ENCODE measurements at regions not wholly inside any gene's neighbourhood (a gene's known extent, or its start where the extent isn't known, plus 50 kb on each side); places are given as distances from the start of the nearest gene placed in this dataset.

- Mint-ChIP-seq H3K4me1 (ENCODE audit: unreplicated experiment) (peaks cover 8% of the 10 kb centered on the region), H3K27me3 (no peaks in the 10 kb centered on the region), H3K27ac (no peak overlapping the region), H3K36me3 (no peaks in the 10 kb centered on the region), H3K9me3 (no peaks in the 10 kb centered on the region), H3K4me3 (no peak overlapping the region)
- TF ChIP-seq CTCF (conservative IDR thresholded peaks at IDR 0.05) = no peak
- no peak for DNase-seq (ENCODE audit: extremely low spot score, unreplicated experiment)
Measured at GRCh38 chr2:38474715-38475566, 97.9 kb upstream of the ATL2 start.

DNA sequence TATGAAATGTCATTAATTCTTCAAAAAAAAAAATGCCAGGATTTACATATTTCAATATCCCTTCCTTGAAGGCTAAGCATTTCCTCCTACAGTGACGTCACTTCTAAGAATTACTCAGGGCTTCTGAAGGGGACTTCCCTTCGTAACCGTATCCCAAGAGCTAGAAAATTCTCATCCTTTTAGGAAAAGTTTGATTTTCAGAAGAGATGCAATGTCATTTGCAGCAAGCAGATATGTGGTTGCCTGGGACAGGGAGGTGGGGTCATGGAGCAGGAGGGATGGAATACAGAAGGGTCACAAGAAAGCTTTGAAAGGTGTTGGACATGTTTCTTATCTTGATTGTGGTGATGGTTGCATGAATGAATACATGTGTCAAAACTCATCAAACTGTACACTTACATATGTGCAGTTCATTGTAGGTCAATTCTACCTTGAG, 97.0 kb upstream of the ATL2 start:
- no peak overlapping the region for H3K4me3 Mint-ChIP-seq
- H3K27ac Mint-ChIP-seq = no peak overlapping the region
- no peaks in the 10 kb centered on the region for H3K27me3 Mint-ChIP-seq
- H3K9me3 Mint-ChIP-seq = no peaks in the 10 kb centered on the region
- peaks cover 8% of the 10 kb centered on the region for H3K4me1 Mint-ChIP-seq (ENCODE audit: unreplicated experiment)
- TF ChIP-seq CTCF (conservative IDR thresholded peaks at IDR 0.05) = no peak
- no peak for DNase-seq (ENCODE audit: extremely low spot score, unreplicated experiment)
- no peaks in the 10 kb centered on the region for H3K36me3 Mint-ChIP-seq

- no peaks in the 10 kb centered on the region for H3K27me3 Mint-ChIP-seq
- H3K27ac Mint-ChIP-seq = no peak overlapping the region
- no peaks in the 10 kb centered on the region for H3K9me3 Mint-ChIP-seq
- DNase-seq (ENCODE audit: extremely low spot score, unreplicated experiment) = no peak
- TF ChIP-seq CTCF (conservative IDR thresholded peaks at IDR 0.05) = no peak
- H3K36me3 Mint-ChIP-seq = no peaks in the 10 kb centered on the region
- peaks cover 8% of the 10 kb centered on the region for H3K4me1 Mint-ChIP-seq (ENCODE audit: unreplicated experiment)
- H3K4me3 Mint-ChIP-seq = no peak overlapping the region
Measured at GRCh38 chr2:38473333-38474005, 96.4 kb upstream of the ATL2 start.

- H3K27me3 Mint-ChIP-seq = no peaks in the 10 kb centered on the region
- no peaks in the 10 kb centered on the region for H3K9me3 Mint-ChIP-seq
- TF ChIP-seq CTCF (conservative IDR thresholded peaks at IDR 0.05) = no peak
- no peak overlapping the region for H3K27ac Mint-ChIP-seq
- no peaks in the 10 kb centered on the region for H3K36me3 Mint-ChIP-seq
- no peak overlapping the region for H3K4me3 Mint-ChIP-seq
- DNase-seq (ENCODE audit: extremely low spot score, unreplicated experiment) = no peak
- H3K4me1 Mint-ChIP-seq (ENCODE audit: unreplicated experiment) = peaks cover 25% of the 10 kb centered on the region
Measured at GRCh38 chr2:38470115-38470514, 93.0 kb upstream of the ATL2 start.

DNA sequence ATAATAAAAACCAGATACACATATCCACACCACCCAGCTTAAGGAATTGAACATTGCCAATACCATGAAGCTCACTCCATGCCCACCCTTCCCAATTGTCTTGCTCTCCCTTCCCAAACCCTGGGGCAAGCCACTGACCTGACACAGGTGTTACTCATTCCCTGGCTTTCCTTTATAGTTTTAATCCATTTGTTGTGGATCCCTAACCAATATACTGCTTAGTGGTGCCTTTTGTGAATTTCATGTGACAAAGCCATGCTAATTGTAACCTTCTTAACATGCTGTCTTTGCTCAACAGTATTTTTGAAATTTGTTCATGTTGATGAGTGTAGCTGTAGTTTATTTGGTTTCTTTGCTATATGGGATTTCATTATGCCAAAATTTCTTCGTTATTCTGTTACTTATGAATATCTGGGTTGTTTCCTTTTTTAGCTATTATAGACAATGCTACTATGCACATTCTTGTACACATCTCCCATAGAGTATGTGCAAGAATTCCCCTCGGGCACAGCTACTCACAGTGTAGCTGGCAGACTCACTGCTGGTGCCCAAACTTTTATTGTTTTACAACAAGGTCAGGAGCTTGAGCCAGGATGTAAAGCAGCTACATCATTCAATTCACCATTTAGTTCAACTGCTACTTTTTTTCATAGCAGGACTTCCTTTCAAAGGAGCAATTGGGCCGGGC, 90.8 kb upstream of the ATL2 start:
- Mint-ChIP-seq H3K27ac (peak overlapping the region; percentile 18), H3K36me3 (no peaks in the 10 kb centered on the region), H3K27me3 (no peaks in the 10 kb centered on the region), H3K4me1 (ENCODE audit: unreplicated experiment) (peaks cover 25% of the 10 kb centered on the region), H3K9me3 (no peaks in the 10 kb centered on the region), H3K4me3 (peak overlapping the region; percentile 45)
- no peak for DNase-seq (ENCODE audit: extremely low spot score, unreplicated experiment)
- TF ChIP-seq CTCF (conservative IDR thresholded peaks at IDR 0.05) = no peak

Data from type B pancreatic cell (in vitro differentiated cells).